Neural progenitor cell (in vitro differentiated cells): ENCODE measurements at regions not wholly inside any gene's neighbourhood (a gene's known extent, or its start where the extent isn't known, plus 50 kb on each side); places are given as distances from the start of the nearest gene placed in this dataset.

Experiments used
- DNase-seq: peaks from one replicate; pipeline ENCODE4 v3.0.0-alpha.2; 2016; ENCODE audit warnings: low spot score
- H2AFZ ChIP-seq: fragments of 200-600 bp; sonication (generic); replicated peaks from 2 replicates; pipeline ENCODE4 v1.6.1; 2016; ENCODE audit warnings: antibody characterized with exemption
- H3F3A ChIP-seq: fragments of 200-600 bp; sonication (generic); 2 replicates; pipeline ENCODE4 v1.6.1; 2016; ENCODE audit warnings: antibody characterized with exemption, low read depth
- H3K27ac ChIP-seq: fragments of 200-600 bp; sonication (generic); 2 replicates; pipeline ENCODE4 v1.5.1; 2016; ENCODE audit warnings: mild to moderate bottlenecking
- H3K27me3 ChIP-seq: fragments of 200-600 bp; sonication (generic); 2 replicates; pipeline ENCODE4 v1.6.1; 2016; ENCODE audit warnings: mild to moderate bottlenecking, moderate library complexity
- H3K36me3 ChIP-seq: fragments of 200-600 bp; sonication (generic); 2 replicates; pipeline ENCODE4 v1.5.1; 2016
- H3K4me1 ChIP-seq: fragments of 200-600 bp; sonication (generic); 2 replicates; pipeline ENCODE4 v1.6.1; 2016; ENCODE audit warnings: mixed run types
- H3K4me2 ChIP-seq: fragments of 200-600 bp; sonication (generic); 2 replicates; pipeline ENCODE4 v1.6.1; 2016
- H3K4me3 ChIP-seq: fragments of 200-600 bp; sonication (generic); 2 replicates; pipeline ENCODE4 v1.5.1; 2016
- H3K79me2 ChIP-seq: fragments of 200-600 bp; sonication (generic); 2 replicates; pipeline ENCODE4 v1.6.1; 2016; ENCODE audit warnings: low read depth
- H3K9ac ChIP-seq: fragments of 200-600 bp; sonication (generic); 2 replicates; pipeline ENCODE4 v1.6.1; 2016
- H3K9me3 ChIP-seq: fragments of 200-600 bp; sonication (generic); 2 replicates; pipeline ENCODE4 v1.5.1; 2016; ENCODE audit warnings: low read depth
- H4K20me1 ChIP-seq: fragments of 200-600 bp; sonication (generic); 2 replicates; pipeline ENCODE4 v1.6.1; 2016; ENCODE audit warnings: low read depth
- H3K27ac Mint-ChIP-seq: 3 replicates; pipeline ENCODE4 v1.8.0; 2021; ENCODE audit warnings: mixed read lengths
- H3K27me3 Mint-ChIP-seq: 2 replicates; pipeline ENCODE4 v1.8.0; 2022; ENCODE audit warnings: low read depth, mild to moderate bottlenecking, inconsistent platforms, moderate library complexity, mixed read lengths; ENCODE audit not compliant: insufficient read depth
- H3K36me3 Mint-ChIP-seq: 3 replicates; pipeline ENCODE4 v1.8.0; 2021; ENCODE audit warnings: mixed read lengths
- H3K4me1 Mint-ChIP-seq: 3 replicates; pipeline ENCODE4 v1.8.0; 2021; ENCODE audit warnings: mixed read lengths
- H3K4me3 Mint-ChIP-seq: 3 replicates; pipeline ENCODE4 v1.8.0; 2021; ENCODE audit warnings: mild to moderate bottlenecking, moderate library complexity, mixed read lengths
- H3K9me3 Mint-ChIP-seq: 3 replicates; pipeline ENCODE4 v1.8.0; 2020; ENCODE audit warnings: mixed read lengths
- CTCF ChIP-seq: fragments of 200-600 bp; sonication (generic); IDR thresholded peaks from 2 replicates; pipeline ENCODE4 v1.5.1; 2017; ENCODE audit warnings: antibody characterized with exemption, mild to moderate bottlenecking
- EZH2 ChIP-seq: fragments of 200-600 bp; sonication (generic); IDR thresholded peaks from 2 replicates; pipeline ENCODE4 v1.6.1; 2017; ENCODE audit warnings: antibody characterized with exemption, mild to moderate bottlenecking, moderate library complexity
- EZH2phosphoT487 ChIP-seq: fragments of 200-600 bp; sonication (generic); IDR thresholded peaks from 2 replicates; pipeline ENCODE4 v1.6.1; 2017; ENCODE audit warnings: antibody characterized with exemption

- H4K20me1 ChIP-seq, result no peaks in the 10 kb centered on the region
- Mint-ChIP-seq H3K36me3 (no peaks in the 10 kb centered on the region), H3K4me1 (peaks cover 44% of the 10 kb centered on the region), H3K4me3 (no peak overlapping the region), H3K27ac (peak overlapping the region; percentile 7), H3K9me3 (no peaks in the 10 kb centered on the region), H3K27me3 (no peaks in the 10 kb centered on the region)
- H3K4me1 ChIP-seq, result peaks cover 24% of the 10 kb centered on the region
- no peak for DNase-seq
- no peak overlapping the region for H3K9ac ChIP-seq
- H3K4me2 ChIP-seq, result no peak overlapping the region
- H2AFZ ChIP-seq, result no peak overlapping the region
- no peak for TF ChIP-seq EZH2phosphoT487
- no peak for TF ChIP-seq EZH2
- TF ChIP-seq CTCF, result no peak
- H3K79me2 ChIP-seq, result no peaks in the 10 kb centered on the region
- no peak overlapping the region for H3K4me3 ChIP-seq
- no peaks in the 10 kb centered on the region for H3K36me3 ChIP-seq
- H3K9me3 ChIP-seq, result no peaks in the 10 kb centered on the region
- H3K27me3 ChIP-seq, result no peaks in the 10 kb centered on the region
- no peak overlapping the region for H3K27ac ChIP-seq
- peaks cover 9% of the 10 kb centered on the region for H3F3A ChIP-seq
Observed at GRCh38 chr10:109430799-109431198, 492.5 kb downstream of the XPNPEP1 start.

- no peak overlapping the region for H3K4me2 ChIP-seq
- no peaks in the 10 kb centered on the region for H3K27me3 ChIP-seq
- H3K27ac Mint-ChIP-seq, result peak overlapping the region; percentile 43
- H3K27me3 Mint-ChIP-seq, result no peaks in the 10 kb centered on the region
- H3K4me3 ChIP-seq, result no peak overlapping the region
- H3K27ac ChIP-seq, result no peak overlapping the region
- no peaks in the 10 kb centered on the region for H3K36me3 ChIP-seq
- H3F3A ChIP-seq, result peaks cover 9% of the 10 kb centered on the region
- no peak for DNase-seq
- no peak for TF ChIP-seq CTCF
- TF ChIP-seq EZH2, result no peak
- no peak for TF ChIP-seq EZH2phosphoT487
- H4K20me1 ChIP-seq, result no peaks in the 10 kb centered on the region
- peaks cover 24% of the 10 kb centered on the region for H3K4me1 ChIP-seq
- H3K79me2 ChIP-seq, result no peaks in the 10 kb centered on the region
- H3K36me3 Mint-ChIP-seq, result no peaks in the 10 kb centered on the region
- H3K4me1 Mint-ChIP-seq, result peaks cover 46% of the 10 kb centered on the region
- peak overlapping the region; percentile 34 for H2AFZ ChIP-seq
- H3K9me3 Mint-ChIP-seq, result no peaks in the 10 kb centered on the region
- H3K4me3 Mint-ChIP-seq, result no peak overlapping the region
- H3K9ac ChIP-seq, result no peak overlapping the region
- H3K9me3 ChIP-seq, result no peaks in the 10 kb centered on the region
Observed at GRCh38 chr10:109430043-109430760, 493.1 kb downstream of the XPNPEP1 start.

- Histone ChIP-seq H3K4me2 (no peak overlapping the region), H3K27me3 (no peaks in the 10 kb centered on the region), H3K9ac (no peak overlapping the region), H3F3A (peaks cover 9% of the 10 kb centered on the region), H3K79me2 (no peaks in the 10 kb centered on the region), H4K20me1 (no peaks in the 10 kb centered on the region), H3K27ac (no peak overlapping the region), H3K4me3 (no peak overlapping the region), H3K9me3 (no peaks in the 10 kb centered on the region), H3K4me1 (peaks cover 24% of the 10 kb centered on the region), H2AFZ (peak overlapping the region; percentile 3), H3K36me3 (no peaks in the 10 kb centered on the region)
- Mint-ChIP-seq H3K9me3 (no peaks in the 10 kb centered on the region), H3K36me3 (no peaks in the 10 kb centered on the region), H3K27ac (no peak overlapping the region), H3K4me1 (peaks cover 46% of the 10 kb centered on the region), H3K27me3 (no peaks in the 10 kb centered on the region), H3K4me3 (no peak overlapping the region)
- no peak for DNase-seq
- TF ChIP-seq EZH2, result no peak
- no peak for TF ChIP-seq CTCF
- TF ChIP-seq EZH2phosphoT487, result no peak
Observed at GRCh38 chr10:109428775-109429491, 494.4 kb downstream of the XPNPEP1 start.
